ENCODE measurements at regions not wholly inside any gene's neighbourhood (a gene's known extent, or its start where the extent isn't known, plus 50 kb on each side); places are given as distances from the start of the nearest gene placed in this dataset.

- DNase-seq (ENCODE audit: low read depth), result no peak
- no peak overlapping the region for H3K4me3 ChIP-seq (ENCODE audit: low read depth, low read length)
- no peak for TF ChIP-seq CTCF (IDR thresholded peaks at IDR 0.05; ENCODE audit: low read depth, low read length)
- TF ChIP-seq MAX (IDR thresholded peaks at IDR 0.05; ENCODE audit: low read depth, low read length), result no peak
- no peak for TF ChIP-seq POLR2A (IDR thresholded peaks at IDR 0.05; ENCODE audit: extremely low read depth, insufficient read length)
- no peak for TF ChIP-seq MYC (IDR thresholded peaks at IDR 0.05; ENCODE audit: low read depth, low read length)
Measured at GRCh38 chr2:155872396-155872795, 460.1 kb downstream of the NR4A2 start.

- no peak overlapping the region for H3K4me3 ChIP-seq (ENCODE audit: low read depth, low read length)
- TF ChIP-seq POLR2A (IDR thresholded peaks at IDR 0.05; ENCODE audit: extremely low read depth, insufficient read length) (no peak), MAX (IDR thresholded peaks at IDR 0.05; ENCODE audit: low read depth, low read length) (no peak), MYC (IDR thresholded peaks at IDR 0.05; ENCODE audit: low read depth, low read length) (no peak), CTCF (IDR thresholded peaks at IDR 0.05; ENCODE audit: low read depth, low read length) (no peak)
- no peak for DNase-seq (ENCODE audit: low read depth)
Measured at GRCh38 chr2:155871940-155872339, 460.6 kb downstream of the NR4A2 start.

GRCh38 chr2:155867564-155867963 is 465.0 kb downstream of the NR4A2 start:
- no peak overlapping the region for H3K4me3 ChIP-seq (ENCODE audit: low read depth, low read length)
- TF ChIP-seq MAX (IDR thresholded peaks at IDR 0.05; ENCODE audit: low read depth, low read length) (no peak), POLR2A (IDR thresholded peaks at IDR 0.05; ENCODE audit: extremely low read depth, insufficient read length) (no peak), CTCF (IDR thresholded peaks at IDR 0.05; ENCODE audit: low read depth, low read length) (no peak), MYC (IDR thresholded peaks at IDR 0.05; ENCODE audit: low read depth, low read length) (no peak)
- no peak for DNase-seq (ENCODE audit: low read depth)

GRCh38 chr2:155866477-155866876 is 466.0 kb downstream of the NR4A2 start:
- TF ChIP-seq MYC (IDR thresholded peaks at IDR 0.05; ENCODE audit: low read depth, low read length), result no peak
- TF ChIP-seq MAX (IDR thresholded peaks at IDR 0.05; ENCODE audit: low read depth, low read length), result no peak
- TF ChIP-seq CTCF (IDR thresholded peaks at IDR 0.05; ENCODE audit: low read depth, low read length), result no peak
- TF ChIP-seq POLR2A (IDR thresholded peaks at IDR 0.05; ENCODE audit: extremely low read depth, insufficient read length), result no peak

GRCh38 chr2:155852156-155852555 is 480.4 kb downstream of the NR4A2 start:
- no peak overlapping the region for H3K4me3 ChIP-seq (ENCODE audit: low read depth, low read length)
- DNase-seq (ENCODE audit: low read depth), result no peak
- no peak for TF ChIP-seq MAX (IDR thresholded peaks at IDR 0.05; ENCODE audit: low read depth, low read length)
- no peak for TF ChIP-seq POLR2A (IDR thresholded peaks at IDR 0.05; ENCODE audit: extremely low read depth, insufficient read length)
- TF ChIP-seq MYC (IDR thresholded peaks at IDR 0.05; ENCODE audit: low read depth, low read length), result no peak
- TF ChIP-seq CTCF (IDR thresholded peaks at IDR 0.05; ENCODE audit: low read depth, low read length), result no peak

More at GRCh38 chr2:155866477-155866876, 466.0 kb downstream of the NR4A2 start:
- no peak for DNase-seq (ENCODE audit: low read depth)
- no peak overlapping the region for H3K4me3 ChIP-seq (ENCODE audit: low read depth, low read length)

GRCh38 chr2:155846259-155846658 is 486.3 kb downstream of the NR4A2 start:
- H3K4me3 ChIP-seq (ENCODE audit: low read depth, low read length), result no peak overlapping the region
- TF ChIP-seq MAX (IDR thresholded peaks at IDR 0.05; ENCODE audit: low read depth, low read length), result no peak
- no peak for TF ChIP-seq CTCF (IDR thresholded peaks at IDR 0.05; ENCODE audit: low read depth, low read length)
- TF ChIP-seq MYC (IDR thresholded peaks at IDR 0.05; ENCODE audit: low read depth, low read length), result no peak
- no peak for DNase-seq (ENCODE audit: low read depth)

All from NB4 (cell line).